ENCODE measurements at regions not wholly inside any gene's neighbourhood (a gene's known extent, or its start where the extent isn't known, plus 50 kb on each side); places are given as distances from the start of the nearest gene placed in this dataset.

DNA sequence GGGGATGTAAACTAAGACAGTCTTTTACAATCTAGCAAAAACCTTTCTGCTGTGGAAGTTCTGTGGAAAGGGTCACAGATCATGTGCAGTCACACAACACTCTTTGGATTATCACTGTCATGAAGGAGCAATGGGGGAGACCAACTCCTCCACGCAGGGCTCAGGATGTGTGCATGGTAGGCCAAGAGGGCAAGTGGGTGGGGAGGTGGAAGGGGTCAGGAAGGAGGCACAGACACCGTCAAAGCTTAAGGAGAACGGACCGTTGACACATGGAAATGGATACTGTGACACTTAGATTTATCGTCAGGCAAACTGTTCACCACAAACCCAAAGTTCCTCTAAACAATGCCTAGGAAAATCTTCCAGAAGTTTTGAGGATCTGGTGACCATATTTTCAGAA lies 215.8 kb downstream of the PAX1 start:
- TF ChIP-seq, protein P1, sequence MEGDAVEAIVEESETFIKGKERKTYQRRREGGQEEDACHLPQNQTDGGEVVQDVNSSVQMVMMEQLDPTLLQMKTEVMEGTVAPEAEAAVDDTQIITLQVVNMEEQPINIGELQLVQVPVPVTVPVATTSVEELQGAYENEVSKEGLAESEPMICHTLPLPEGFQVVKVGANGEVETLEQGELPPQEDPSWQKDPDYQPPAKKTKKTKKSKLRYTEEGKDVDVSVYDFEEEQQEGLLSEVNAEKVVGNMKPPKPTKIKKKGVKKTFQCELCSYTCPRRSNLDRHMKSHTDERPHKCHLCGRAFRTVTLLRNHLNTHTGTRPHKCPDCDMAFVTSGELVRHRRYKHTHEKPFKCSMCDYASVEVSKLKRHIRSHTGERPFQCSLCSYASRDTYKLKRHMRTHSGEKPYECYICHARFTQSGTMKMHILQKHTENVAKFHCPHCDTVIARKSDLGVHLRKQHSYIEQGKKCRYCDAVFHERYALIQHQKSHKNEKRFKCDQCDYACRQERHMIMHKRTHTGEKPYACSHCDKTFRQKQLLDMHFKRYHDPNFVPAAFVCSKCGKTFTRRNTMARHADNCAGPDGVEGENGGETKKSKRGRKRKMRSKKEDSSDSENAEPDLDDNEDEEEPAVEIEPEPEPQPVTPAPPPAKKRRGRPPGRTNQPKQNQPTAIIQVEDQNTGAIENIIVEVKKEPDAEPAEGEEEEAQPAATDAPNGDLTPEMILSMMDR (IDR thresholded peaks at IDR 0.05) = no peak
- no peak for TF ChIP-seq POLR2A (IDR thresholded peaks at IDR 0.05)
